Natural killer cell treated with Interleukin-12 subunit alpha and Interleukin-12 subunit beta and Interleukin-15 and Interleukin-18, amount 100 ng/mL, for 72 hours (primary cell): ENCODE measurements at regions not wholly inside any gene's neighbourhood (a gene's known extent, or its start where the extent isn't known, plus 50 kb on each side); places are given as distances from the start of the nearest gene placed in this dataset.
A peak's percentile ranks its signal among the peaks of the same experiment; 100 is the strongest.
"Not testable (repeated sequence)": the region's sequence is repeated elsewhere in the genome, so short reads cannot be mapped to it uniquely, and the experiment has no call there.

Experiments used
- ATAC-seq, 2 donors: fragments of 150-1000 bp; cut with Tn5 transposase in 1 of 2; sonication (Bioruptor Pico), chemical (Tn5 transposase) in 1 of 2; 2 replicates each; pipeline ENCODE4 v1.10.0; 2021
- DNase-seq: peaks from one replicate; pipeline ENCODE4 v3.0.0; 2022; ENCODE audit warnings: low spot score
- H3K27ac Mint-ChIP-seq, 2 donors: 1 replicate in 1 of 2; 2 replicates in 1 of 2; pipeline ENCODE4 v1.8.0; 2022; ENCODE audit warnings: mixed read lengths in 2 of 2, mild to moderate bottlenecking in 1 of 2, moderate library complexity in 1 of 2
- H3K27me3 Mint-ChIP-seq, 2 donors: 1 replicate in 1 of 2; 2 replicates in 1 of 2; pipeline ENCODE4 v1.8.0; 2022; ENCODE audit warnings: mixed read lengths in 2 of 2
- H3K36me3 Mint-ChIP-seq: one replicate; pipeline ENCODE4 v1.8.0; 2022; ENCODE audit warnings: mixed read lengths
- H3K4me1 Mint-ChIP-seq, 2 donors: 1 replicate in 1 of 2; 2 replicates in 1 of 2; pipeline ENCODE4 v1.8.0; 2022; ENCODE audit warnings: low read depth in 2 of 2, mixed read lengths in 2 of 2, mild to moderate bottlenecking in 1 of 2
- H3K4me3 Mint-ChIP-seq: one replicate; pipeline ENCODE4 v1.8.0; 2022; ENCODE audit warnings: mixed read lengths
- H3K9me3 Mint-ChIP-seq: 2 replicates; pipeline ENCODE4 v1.8.0; 2022; ENCODE audit warnings: mixed read lengths

- Mint-ChIP-seq H3K4me1 (no peaks in the 10 kb centered on the region), H3K27me3 (no peaks in the 10 kb centered on the region)
Observed at GRCh38 chr11:109677231-109677630, 255.2 kb downstream of the C11orf87 start.

DNA sequence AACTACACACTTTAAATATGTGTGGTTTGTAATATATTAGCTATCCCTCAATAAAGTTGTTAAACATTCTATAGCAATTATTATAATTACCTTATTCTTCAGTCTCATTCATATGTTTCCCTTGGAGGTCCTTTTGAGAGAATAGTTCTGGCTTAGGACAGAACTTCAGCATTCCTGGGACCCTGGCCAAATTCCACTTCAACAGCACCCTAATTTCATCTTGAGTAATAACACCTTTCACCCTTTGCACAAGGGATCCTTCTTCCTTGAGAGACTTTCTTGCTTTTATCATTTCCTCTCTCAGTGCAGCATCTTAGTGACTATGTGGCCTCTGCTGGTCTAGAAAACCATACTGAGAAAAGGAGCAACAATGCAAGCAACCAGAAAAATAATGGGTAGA is 255.9 kb downstream of the C11orf87 start:
- no peaks in the 10 kb centered on the region for H3K4me1 Mint-ChIP-seq
- H3K27ac Mint-ChIP-seq, result no peak overlapping the region
- peaks cover 3% of the 10 kb centered on the region for H3K9me3 Mint-ChIP-seq
- DNase-seq, result no peak
- H3K27me3 Mint-ChIP-seq, result no peaks in the 10 kb centered on the region
- H3K4me3 Mint-ChIP-seq, result no peak overlapping the region
- ATAC-seq, result no peak
- no peaks in the 10 kb centered on the region for H3K36me3 Mint-ChIP-seq

More at GRCh38 chr11:109677231-109677630, 255.2 kb downstream of the C11orf87 start:
- DNase-seq, result no peak
- Mint-ChIP-seq H3K36me3 (no peaks in the 10 kb centered on the region), H3K4me3 (no peak overlapping the region), H3K9me3 (peaks cover 3% of the 10 kb centered on the region), H3K27ac (no peak overlapping the region)
- no peak for ATAC-seq

DNA sequence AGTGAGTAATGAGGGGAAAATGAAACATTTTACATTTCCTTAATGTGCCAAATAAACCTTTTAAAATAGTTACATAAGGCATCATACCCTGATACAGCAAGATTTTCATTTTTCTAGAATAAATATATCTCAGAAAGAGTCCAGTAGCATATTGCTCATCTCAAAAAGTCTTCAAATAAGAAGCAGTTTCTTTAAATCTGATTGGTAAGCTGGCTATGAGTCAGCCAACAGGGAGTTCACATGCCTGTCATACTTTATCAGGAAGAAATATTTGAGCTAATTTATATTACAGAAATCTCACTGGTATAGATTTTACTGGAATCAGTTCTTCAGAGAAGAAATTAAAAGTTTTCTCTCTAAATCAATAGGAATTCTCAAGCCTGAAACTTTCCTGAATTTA is 258.1 kb downstream of the C11orf87 start:
- Mint-ChIP-seq H3K9me3 (peaks cover 7% of the 10 kb centered on the region), H3K4me3 (no peak overlapping the region), H3K27me3 (no peaks in the 10 kb centered on the region), H3K36me3 (no peaks in the 10 kb centered on the region), H3K27ac (no peak overlapping the region), H3K4me1 (no peaks in the 10 kb centered on the region)
- DNase-seq, result no peak
- no peak for ATAC-seq

- not testable (repeated sequence) for H3K36me3 Mint-ChIP-seq, H3K9me3 Mint-ChIP-seq, H3K27ac Mint-ChIP-seq
Observed at GRCh38 chr11:109682788-109683187, 260.8 kb downstream of the C11orf87 start.

DNA sequence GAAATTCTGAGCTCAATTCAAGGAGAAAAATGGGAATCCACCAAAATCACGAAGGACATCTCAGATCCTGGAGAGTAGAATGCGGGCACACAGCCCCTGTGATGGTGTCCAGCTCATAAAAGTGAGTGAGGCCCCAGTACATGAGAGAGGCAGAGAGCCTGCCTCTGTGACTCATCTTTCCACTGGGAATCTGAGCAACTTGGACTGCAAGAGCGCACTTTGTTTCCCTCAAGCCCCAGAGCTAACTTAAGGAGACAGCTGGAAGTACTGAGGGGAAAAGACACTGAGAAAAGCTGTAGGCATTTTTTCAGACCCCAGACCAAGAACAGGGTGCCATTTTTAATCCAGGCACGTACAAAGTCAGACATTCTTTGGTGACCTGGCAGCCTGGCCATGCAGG is 273.7 kb downstream of the C11orf87 start:
- DNase-seq, result no peak
- Mint-ChIP-seq H3K4me1 (no peaks in the 10 kb centered on the region), H3K4me3 (no peak overlapping the region), H3K27ac (no peak overlapping the region), H3K9me3 (peaks cover 15% of the 10 kb centered on the region), H3K27me3 (no peaks in the 10 kb centered on the region), H3K36me3 (no peaks in the 10 kb centered on the region)
- ATAC-seq, result no peak

More at GRCh38 chr11:109682788-109683187, 260.8 kb downstream of the C11orf87 start:
- not testable (repeated sequence) for DNase-seq, H3K4me3 Mint-ChIP-seq, H3K4me1 Mint-ChIP-seq, ATAC-seq, H3K27me3 Mint-ChIP-seq

- Mint-ChIP-seq H3K36me3 (no peaks in the 10 kb centered on the region), H3K4me3 (no peak overlapping the region), H3K27ac (no peak overlapping the region), H3K9me3 (peaks cover 13% of the 10 kb centered on the region), H3K27me3 (no peaks in the 10 kb centered on the region), H3K4me1 (no peaks in the 10 kb centered on the region)
- ATAC-seq, result no peak
- DNase-seq, result no peak
Observed at GRCh38 chr11:109696191-109696897, 274.4 kb downstream of the C11orf87 start.

DNA sequence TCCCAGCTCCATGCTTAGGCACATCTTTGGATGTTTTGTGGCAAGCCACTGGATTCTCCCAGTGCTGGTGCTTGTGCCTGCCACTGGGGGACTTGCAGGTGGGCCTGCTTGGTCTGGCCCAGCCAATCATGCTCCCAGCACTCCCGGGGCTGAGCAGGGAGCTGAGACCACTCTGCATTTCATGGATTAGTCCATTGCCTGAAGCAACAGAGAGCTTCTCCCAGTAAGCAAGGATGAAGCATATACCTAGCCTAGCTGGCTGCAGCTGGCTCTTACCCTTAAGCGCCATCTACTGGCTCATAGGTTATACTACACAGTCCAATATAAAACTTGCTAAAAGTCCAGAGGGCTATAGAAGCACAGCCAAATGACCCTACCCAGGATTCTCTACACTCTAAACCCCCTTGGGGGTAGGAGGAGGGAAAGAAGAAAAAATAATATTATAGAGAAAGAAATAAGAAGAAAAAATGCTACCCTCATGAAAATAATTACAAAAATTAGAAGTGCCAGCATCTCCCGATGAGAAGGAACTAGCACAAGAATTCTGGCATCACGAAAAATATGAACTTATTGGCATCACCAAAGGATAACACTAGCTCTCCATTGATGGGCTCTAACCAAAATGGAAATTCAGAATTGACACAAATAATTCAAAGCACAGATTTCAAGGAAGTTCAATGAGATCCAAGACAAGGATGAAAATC is 275.3 kb downstream of the C11orf87 start:
- Mint-ChIP-seq H3K4me3 (no peak overlapping the region), H3K27ac (no peak overlapping the region), H3K36me3 (no peaks in the 10 kb centered on the region), H3K9me3 (peaks cover 16% of the 10 kb centered on the region), H3K4me1 (no peaks in the 10 kb centered on the region), H3K27me3 (no peaks in the 10 kb centered on the region)
- ATAC-seq (peak; percentile 62 to 64), DNase-seq (no peak)

- Mint-ChIP-seq H3K4me3 (no peak overlapping the region), H3K27ac (no peak overlapping the region), H3K36me3 (no peaks in the 10 kb centered on the region), H3K4me1 (no peaks in the 10 kb centered on the region), H3K9me3 (peaks cover 16% of the 10 kb centered on the region), H3K27me3 (no peaks in the 10 kb centered on the region)
- DNase-seq (no peak), ATAC-seq (no peak)
Observed at GRCh38 chr11:109698237-109698636, 276.2 kb downstream of the C11orf87 start.

DNA sequence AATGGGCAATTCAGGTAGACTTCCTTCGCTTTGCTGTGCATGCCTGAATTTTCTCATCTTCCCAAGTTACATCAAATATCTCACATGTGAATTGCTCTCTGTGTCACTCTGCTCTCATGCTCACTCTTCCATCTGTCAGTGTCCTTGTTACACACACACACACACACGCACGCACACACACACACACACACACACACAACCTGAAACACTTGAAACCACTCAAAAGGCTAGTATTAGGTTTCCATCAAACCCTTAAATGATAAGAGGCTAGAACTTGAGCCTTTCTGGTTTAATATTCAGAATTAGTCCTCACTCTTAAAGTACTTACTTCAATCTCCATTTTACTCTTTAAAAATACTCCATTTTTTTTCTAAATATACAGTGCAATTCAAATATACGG is 282.4 kb downstream of the C11orf87 start:
- no peak overlapping the region for H3K4me3 Mint-ChIP-seq
- ATAC-seq, result no peak
- H3K4me1 Mint-ChIP-seq, result no peaks in the 10 kb centered on the region
- H3K9me3 Mint-ChIP-seq, result peaks cover 13% of the 10 kb centered on the region
- no peak overlapping the region for H3K27ac Mint-ChIP-seq
- H3K27me3 Mint-ChIP-seq, result peaks cover 0 to 13% of the 10 kb centered on the region in 2 donors
- H3K36me3 Mint-ChIP-seq, result no peaks in the 10 kb centered on the region
- DNase-seq, result no peak

GRCh38 chr11:109706945-109707344 is 285.0 kb downstream of the C11orf87 start:
- Mint-ChIP-seq H3K27me3 (peaks cover 0 to 15% of the 10 kb centered on the region in 2 donors), H3K9me3 (peaks cover 6% of the 10 kb centered on the region), H3K4me3 (no peak overlapping the region), H3K36me3 (no peaks in the 10 kb centered on the region), H3K4me1 (no peaks in the 10 kb centered on the region), H3K27ac (no peak overlapping the region)
- DNase-seq, result no peak
- no peak for ATAC-seq

- Mint-ChIP-seq H3K27me3 (peaks cover 0 to 15% of the 10 kb centered on the region in 2 donors), H3K36me3 (no peaks in the 10 kb centered on the region), H3K4me1 (no peaks in the 10 kb centered on the region), H3K4me3 (no peak overlapping the region), H3K9me3 (peaks cover 5% of the 10 kb centered on the region), H3K27ac (no peak overlapping the region)
- ATAC-seq (no peak), DNase-seq (no peak)
Observed at GRCh38 chr11:109707411-109707810, 285.4 kb downstream of the C11orf87 start.

- no peak for ATAC-seq
- DNase-seq, result no peak
- Mint-ChIP-seq H3K27ac (no peak overlapping the region), H3K36me3 (no peaks in the 10 kb centered on the region), H3K27me3 (peaks cover 0 to 15% of the 10 kb centered on the region in 2 donors), H3K4me3 (no peak overlapping the region), H3K4me1 (no peaks in the 10 kb centered on the region), H3K9me3 (peaks cover 5% of the 10 kb centered on the region)
Observed at GRCh38 chr11:109708184-109708583, 286.2 kb downstream of the C11orf87 start.

DNA sequence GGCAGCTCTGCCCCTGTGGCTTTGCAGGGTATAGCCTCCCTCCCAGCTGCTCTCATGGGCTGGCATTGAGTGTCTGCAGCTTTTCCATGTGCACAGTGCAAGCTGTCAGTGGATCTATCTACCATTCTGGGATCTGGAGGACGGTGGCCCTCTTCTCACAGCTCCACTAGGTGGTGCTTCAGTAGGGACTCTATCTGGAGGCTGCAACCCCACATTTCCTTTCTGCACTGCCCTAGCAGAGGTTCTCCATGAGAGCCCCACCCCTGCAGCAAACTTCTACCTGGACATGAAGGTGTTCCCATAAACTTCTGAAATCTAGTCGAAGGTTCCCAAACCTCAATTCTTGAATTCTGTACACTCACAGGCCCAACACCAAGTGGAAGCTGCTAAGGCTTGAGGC is 292.5 kb downstream of the C11orf87 start:
- H3K9me3 Mint-ChIP-seq, ATAC-seq, H3K27ac Mint-ChIP-seq, H3K4me1 Mint-ChIP-seq, H3K27me3 Mint-ChIP-seq, H3K36me3 Mint-ChIP-seq, H3K4me3 Mint-ChIP-seq, DNase-seq: not testable (repeated sequence)

- not testable (repeated sequence) for DNase-seq, H3K36me3 Mint-ChIP-seq, ATAC-seq, H3K4me3 Mint-ChIP-seq, H3K4me1 Mint-ChIP-seq, H3K27ac Mint-ChIP-seq, H3K9me3 Mint-ChIP-seq, H3K27me3 Mint-ChIP-seq
Observed at GRCh38 chr11:109715424-109715823, 293.4 kb downstream of the C11orf87 start.
